HG03135 (cell line): ENCODE measurements at regions not wholly inside any gene's neighbourhood (a gene's known extent, or its start where the extent isn't known, plus 50 kb on each side); places are given as distances from the start of the nearest gene placed in this dataset.
"Not testable (repeated sequence)": the region's sequence is repeated elsewhere in the genome, so short reads cannot be mapped to it uniquely, and the experiment has no call there.

ENCODE experiments used
- ATAC-seq: cut with Tn5 transposase; IDR thresholded peaks from one replicate; pipeline ENCODE4 v1.9.1; 2021; ENCODE audit warnings: mild to moderate bottlenecking, moderate library complexity; ENCODE audit not compliant: unreplicated experiment

DNA sequence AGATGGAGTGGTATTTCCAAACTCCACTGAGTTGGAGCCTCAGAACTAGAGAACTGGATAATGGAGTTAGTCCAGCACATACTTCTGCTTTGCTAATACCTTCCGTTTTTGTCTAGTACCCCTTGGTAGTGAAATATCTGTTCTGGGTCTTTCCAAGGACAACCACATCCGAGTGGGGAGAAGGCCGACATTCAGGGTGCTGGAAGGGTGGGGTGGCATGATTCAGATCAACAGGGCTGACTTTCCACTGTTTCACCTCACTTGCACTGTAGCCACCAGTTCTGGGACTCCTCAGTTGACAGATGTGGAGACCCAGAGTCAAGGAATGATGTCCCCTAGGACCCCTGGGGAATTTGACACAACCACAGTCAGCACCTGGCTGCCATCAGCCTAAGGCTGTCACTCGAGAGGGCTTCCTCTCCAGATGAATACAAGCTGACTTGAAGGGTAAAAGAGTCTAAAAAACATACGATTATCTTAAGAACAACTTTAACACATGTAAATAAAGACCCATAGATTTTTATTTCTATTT is 84.8 kb upstream of the HNF1B start:
- ATAC-seq: no peak

DNA sequence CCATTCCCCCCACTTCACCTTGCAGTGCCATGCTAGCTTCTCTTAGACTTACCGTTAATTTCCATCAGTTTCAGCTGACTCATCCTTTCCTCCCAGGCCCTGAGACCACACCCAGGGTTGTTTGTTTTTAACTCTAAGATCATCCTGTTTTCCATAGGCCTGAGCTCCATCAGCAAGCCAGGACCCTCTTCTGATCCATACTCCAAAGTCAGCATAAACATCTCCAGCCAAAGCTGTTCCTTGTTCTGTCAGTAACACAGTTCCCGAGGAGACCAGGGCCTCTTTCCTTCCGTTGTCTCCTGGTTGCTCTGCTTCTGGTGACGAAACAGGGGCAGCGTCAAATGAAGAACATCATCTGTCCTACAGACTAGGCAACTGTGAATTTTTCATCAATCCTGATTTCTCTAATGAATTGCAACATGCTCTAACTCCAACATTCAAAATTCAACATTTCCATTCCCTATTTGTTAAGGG is 83.8 kb upstream of the HNF1B start:
- no peak for ATAC-seq

DNA sequence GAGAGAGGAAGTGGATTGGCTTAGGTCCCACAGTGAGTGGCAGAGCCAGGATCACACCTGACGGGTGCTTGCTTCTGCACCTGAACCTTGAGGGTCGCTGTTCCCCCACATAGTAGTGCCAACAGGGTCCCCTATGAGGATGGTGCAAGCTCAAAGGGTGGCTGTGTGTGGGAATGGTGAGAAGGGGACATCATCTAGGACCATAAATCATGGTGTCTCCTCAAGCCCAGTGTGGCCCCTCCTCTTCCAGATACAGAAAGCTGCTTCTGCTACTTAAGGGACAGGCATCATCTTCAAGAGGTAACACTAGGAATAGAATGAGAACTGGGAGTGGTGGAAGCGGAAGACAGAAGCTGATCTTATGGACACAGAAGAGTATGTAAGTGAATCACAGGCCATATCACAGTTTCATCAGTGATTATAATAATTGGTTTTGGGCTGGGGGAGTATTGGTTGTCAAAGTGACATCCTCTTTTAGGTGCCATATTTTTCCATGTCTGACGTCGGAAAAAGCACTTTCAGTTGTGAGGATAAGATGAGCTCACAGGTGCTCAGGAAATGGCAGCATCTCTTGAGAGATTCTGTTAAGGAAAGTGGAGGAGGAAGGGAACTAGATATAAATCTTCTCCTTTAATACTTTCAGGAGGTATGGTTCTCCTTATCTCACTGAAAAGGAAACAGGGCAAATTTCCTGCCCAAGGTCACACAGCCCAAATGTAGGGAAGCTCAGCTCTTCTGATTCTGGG is 83.2 kb upstream of the HNF1B start:
- no peak for ATAC-seq

DNA sequence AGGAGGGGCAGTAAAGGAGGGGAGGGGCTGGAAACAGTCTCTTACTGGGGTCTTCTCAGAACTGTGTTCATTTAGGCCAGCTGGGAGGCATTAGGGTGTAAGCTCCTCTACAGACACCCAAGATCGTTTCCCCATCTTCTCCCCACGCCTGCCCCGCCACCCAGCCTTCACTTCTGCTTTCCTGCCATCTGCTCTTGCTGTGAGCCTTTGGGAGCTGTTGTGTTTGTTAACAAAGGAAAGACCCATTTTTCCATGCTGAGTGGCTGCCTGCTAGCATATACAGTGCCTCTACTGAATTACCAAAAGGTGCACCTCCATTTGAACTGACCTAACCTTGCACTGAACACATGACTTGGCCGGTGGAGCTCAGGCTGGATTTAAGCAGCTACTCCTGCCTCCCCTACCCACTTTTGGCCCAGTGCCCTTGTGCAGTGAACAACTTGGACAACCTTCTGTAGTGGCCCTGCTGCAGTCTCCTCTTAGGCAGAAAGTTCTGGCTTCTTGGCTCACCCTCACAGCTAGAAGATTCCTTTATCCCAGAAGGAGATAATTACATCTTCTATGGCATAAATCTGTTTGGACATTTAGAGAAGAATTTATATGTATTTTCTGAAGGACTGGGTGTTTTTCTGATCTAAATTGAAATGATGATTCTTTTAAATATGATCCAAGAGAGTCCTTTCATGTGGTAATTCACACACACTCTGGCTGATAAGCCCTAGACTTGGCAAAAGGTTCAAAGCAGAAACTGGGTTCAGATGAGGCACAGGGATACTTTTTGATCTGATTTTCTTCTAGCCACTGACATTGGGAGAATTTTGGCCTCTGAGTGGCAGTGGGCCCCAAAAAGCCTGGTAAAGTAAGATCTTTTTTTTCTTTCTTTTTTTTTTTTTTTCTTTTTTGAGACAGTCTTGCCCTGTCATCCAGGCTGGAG is 81.9 kb upstream of the HNF1B start:
- ATAC-seq: no peak

DNA sequence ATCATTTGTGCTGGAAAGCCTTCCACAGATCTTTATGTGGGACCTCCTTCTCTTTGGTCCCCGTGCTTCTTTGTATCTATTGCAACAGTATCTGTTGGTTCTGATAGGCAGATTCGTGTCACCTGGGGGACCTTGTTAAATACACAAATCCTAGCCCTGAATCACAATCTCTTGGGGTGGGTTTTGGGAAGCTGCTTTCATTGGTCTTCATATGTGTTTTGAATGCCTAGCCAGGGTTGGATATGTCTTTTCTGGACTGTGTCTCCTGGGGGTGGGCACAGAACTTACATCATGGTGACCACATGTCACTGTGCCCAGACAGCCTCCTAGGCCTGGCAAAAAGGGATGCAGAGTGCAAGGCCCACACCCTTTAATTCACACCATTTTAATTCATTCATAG is 81.0 kb upstream of the HNF1B start:
- no peak for ATAC-seq

DNA sequence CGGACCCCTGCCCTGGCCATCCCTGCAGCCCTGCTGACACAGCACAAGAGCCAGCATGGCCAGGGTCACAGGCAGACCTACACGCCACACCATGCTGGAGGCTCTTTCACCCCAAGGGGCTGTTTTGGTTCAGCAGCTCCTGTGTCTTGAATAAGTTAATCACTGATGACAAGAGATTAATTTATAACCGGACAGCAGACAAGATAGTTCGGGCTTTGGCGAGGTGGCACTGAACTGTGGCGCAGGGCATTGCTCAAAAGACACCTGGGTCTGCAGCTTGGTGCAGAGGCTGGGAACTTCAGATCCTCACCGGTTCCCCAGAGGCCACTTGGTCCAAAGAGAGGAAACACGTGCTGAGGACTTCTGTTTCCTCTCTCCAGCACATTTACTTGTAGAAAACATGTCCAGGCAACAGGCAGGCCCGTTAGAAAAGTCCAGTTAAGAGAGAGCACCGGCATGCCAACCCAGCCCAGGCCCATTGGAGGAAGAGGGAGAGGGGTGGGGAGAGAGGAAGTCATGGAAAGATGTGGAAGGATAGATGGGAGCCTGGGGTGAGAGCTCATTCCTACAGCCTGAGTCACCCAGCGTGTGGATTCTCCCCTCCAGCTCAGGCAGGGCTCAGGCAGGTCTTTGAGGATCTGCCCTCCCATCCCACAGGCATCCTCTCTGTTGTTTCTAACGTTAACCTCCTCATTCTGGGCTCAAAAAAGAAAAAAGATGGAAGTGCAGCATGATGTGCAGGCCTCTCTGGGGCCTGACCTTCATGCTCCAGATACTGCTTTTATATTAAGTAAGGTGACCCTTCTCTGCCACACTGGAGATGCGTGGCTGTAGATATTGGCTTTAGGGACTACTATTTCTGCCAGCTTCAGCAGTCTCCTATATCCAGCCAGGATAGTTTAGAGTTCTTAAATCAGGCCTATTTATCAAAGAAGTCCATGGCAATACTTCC is 80.0 kb upstream of the HNF1B start:
- peak; percentile 43 for ATAC-seq

DNA sequence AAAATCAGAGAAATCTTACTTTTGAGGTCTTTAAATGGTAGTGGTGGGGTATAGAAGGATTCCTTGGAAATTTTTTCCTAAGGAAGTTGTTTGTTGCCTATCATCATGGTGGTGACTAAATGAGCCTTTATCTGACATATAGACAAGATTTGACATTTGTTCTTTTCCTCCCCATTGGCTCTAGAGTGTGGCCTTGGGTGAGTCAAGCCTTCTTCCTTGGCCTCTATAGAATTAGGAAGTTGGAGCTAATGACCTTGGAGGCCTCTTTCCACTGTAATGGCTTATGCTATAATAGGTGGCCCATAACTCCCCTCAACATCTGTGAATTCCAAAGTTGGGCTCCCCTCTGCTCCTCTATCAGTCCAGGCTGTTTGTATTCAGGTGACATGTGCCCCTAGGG is 79.1 kb upstream of the HNF1B start:
- no peak for ATAC-seq

DNA sequence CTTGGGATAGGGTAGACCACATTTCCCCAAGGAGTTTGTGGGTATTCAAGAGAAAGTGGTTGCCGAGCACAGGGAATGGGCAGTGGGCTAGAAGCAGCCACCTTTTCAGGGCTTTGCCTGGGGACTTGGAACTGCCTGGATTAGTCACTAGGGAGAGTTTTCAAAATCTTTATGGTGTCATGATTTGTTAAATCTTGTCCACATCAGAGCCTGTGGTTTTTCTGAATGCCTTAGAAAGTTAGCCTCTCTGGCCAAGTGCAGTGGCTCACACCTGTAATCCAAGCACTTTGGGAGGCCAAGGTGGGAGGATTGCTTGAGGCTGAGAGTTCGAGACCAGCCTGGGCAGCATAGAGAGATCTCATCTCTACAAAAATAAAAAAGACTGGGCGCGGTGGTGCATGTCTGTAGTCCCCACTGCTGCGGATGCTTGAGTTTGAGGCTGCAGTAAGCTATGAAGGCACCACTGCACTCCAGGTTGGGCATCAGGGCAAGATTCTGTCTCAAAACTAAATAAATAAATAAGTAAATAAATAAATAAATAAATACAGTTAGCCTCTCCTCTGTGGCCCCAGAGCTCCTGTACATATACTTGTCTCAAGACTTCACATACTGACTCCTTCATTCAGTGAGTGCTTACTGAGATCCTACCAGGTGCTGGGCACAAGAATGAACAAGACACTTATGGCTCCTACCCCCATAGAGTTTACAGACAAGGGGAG is 76.3 kb upstream of the HNF1B start:
- ATAC-seq: no peak

DNA sequence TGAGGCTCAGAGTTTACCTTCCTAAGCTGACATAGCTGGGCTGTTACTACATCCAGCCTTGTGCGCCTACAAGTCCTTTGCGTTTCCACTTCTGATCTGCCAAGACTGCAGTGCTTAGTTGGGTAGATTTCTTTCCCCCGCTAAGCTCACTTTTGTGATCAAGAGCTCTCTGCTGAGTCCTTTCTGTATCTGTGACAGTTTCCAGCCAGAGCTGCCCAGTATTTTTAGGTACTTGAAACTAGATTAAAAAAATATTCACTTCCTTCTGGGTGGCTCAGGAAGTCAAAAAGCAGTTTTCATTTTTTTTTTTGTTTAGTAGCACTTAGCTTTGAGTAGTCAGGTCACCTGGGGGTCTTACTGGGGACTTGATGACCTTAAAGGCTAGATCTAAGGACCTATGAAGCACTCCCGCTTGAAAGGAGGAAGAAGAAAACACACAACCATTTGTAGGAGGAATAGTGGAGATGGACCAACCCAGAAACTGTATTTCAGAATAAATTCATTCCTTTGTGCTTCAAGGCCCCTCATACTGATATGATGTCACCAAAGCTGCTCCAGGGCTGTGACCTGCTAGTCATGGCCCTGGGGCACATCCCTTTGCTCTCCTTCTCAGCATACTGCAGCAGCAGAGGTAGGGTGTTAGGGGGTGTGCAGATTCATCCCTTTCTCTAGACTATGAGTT is 75.6 kb upstream of the HNF1B start:
- no peak for ATAC-seq

DNA sequence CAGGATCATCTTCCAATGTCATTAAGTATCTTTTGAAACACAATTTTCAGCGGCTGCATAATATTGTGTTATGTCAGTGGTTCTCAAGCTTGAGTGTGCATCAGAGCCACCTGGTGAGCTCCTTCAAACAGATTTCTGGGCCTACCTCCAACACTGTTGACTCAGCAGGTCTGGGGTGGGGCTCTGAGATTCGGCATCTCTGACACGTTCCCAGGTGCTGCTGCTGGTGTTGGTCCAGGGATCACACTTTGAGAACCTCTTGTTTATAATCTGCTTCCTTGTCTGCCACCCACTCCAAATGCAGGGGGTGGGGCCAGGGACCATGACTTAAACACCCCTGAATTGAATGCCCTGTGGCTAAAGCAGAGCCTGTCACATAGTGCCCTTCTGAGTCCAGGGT is 73.8 kb upstream of the HNF1B start:
- ATAC-seq: no peak

DNA sequence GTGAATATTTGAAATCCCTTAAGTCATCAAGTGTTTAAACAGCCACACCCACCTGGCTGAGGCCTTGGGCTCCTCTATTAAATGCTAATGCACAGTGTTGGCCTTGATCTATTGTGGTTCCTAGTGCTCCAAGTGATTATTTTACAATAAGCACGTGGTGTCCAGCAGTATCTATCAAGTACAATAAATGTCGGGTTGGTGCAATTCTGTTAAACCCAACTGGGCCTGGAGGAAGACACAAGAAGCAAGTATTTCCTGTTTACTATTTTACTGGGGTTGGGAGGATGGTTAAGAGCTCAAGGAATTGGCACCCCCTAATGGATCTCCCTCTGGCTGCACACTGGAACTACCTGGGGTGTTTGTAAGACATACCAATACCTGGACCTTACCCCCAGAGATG is 72.1 kb upstream of the HNF1B start:
- ATAC-seq: no peak

DNA sequence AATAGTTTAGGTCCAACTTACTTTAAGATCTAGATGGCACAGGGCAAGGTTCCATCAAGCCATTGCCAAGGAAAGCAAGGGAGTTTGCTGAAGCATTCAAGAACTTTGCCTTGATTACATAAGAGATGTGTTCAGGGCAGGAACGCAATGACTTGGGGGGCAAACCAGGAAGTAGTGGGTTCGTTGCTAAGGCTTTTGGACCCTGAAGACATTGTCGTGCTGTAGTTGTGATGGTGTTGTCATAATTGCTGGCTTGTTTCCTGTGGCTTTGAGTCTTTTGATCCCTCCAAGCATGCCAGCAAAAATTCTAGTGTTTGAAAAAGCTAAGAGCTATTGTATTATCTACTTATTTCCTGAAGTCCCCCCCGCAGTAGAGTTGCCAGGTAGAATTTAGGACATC is 70.7 kb upstream of the HNF1B start:
- no peak for ATAC-seq

DNA sequence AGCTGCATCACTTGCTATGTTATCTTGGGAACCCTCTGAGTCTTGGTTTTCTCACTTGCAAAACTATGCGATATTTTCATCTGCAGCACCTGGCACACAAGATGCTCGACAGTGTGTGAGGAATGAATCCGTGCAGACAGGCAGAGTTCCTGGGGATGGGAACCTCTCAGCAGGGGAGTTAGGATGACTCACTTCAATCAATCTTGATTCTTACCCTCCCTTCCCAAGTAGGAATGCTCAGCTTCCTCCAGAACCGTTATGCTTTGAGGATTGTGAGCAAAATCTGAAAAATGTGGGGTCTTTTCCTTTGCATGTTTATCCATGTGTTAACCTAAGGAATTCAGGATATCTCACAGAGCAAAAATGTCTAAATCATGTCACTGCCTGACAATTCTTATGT is 68.9 kb upstream of the HNF1B start:
- no peak for ATAC-seq

DNA sequence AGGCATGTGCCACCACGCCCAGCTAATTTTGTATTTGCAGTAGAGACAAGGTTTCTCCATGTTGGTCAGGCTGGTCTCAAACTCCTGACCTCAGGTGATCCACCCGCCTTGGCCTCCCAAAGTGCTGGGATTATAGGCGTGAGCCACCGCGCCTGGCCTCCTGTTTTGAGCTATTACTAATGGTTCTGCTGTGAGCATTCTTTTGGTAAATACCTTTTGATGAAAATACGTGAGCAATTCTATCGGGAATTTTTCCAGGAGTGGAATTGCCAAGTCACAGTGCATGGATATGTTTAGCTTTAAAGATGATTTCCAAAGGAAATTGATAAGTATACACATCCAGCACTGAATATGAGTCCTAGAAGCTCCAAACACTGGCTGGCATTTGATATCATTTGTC is 64.0 kb upstream of the HNF1B start:
- not testable (repeated sequence) for ATAC-seq

DNA sequence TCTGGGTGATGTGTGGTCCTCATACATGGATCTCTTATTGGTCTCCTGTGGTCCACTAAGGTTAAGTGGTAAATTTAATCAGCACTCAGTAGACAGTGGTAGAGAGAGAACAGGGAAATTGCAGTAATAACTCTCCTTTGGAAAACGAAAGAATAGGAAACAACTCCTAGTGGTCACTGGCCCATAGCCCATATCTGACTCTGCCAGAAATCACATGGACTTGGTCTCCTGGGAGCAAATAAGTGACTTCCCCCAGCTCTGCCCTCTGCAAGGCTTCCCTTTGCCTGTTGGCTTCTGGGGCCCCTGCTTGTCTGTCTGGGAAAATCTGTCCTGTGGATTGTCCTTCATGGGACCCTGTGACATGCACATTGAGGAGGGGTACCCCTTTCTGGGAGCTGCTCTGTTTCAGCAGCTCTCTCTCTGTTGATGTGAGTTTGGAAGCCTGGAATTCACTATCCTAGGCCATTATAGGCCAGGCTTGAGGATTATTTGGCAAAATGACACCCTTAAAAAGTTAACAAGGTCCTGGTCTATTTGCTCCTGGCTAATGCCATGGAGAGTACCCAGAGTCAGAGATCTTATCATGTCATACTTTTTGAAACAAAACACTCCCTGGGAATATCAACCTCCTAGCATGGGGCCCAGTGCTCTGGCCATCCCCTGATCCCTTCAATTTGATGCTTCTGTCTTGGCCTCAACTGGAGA is 58.0 kb upstream of the HNF1B start:
- ATAC-seq: no peak

DNA sequence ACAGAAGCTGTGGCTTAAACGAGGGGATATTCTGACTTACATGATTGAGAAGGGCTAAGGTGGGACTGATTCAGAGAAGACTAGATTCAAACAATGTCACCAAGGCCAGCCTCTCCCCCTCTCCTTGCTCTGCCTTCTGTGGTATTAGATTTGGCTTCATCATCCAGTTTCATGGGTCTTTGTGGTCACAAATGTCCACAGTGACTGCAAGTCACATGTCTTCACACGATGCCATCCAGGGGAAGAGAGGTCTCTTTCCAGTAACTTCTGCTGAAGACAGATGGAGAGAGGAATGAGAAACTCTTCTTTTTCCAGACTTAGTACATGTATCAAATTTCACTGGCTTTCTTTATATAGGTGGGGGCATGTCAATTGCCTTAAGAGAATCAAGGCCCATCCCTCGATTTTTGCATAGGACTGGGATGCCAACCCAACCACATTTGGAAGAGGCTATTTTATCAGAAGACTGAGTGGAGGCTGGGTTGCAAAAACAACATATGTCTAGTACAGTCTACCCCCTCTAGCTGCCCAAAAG is 57.3 kb upstream of the HNF1B start:
- no peak for ATAC-seq

DNA sequence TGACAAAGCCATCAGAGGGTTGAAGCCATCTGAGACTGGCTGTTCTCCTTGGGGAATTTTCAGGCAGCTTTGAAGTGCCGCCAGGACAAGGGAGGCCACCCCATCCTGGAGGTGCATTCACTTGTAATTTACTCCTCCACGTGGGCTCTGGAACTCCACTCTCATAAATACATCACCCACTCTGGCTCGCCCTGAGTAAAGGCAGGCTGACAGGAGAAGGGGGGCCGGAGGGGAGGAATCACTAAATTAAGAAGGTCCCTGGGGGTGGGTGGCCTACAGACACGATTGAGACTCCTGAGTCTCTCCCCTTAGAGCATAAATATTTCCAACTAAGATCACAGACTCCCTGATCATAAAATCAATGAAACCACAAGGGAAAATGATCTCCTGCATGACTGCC is 56.3 kb upstream of the HNF1B start:
- ATAC-seq: no peak

DNA sequence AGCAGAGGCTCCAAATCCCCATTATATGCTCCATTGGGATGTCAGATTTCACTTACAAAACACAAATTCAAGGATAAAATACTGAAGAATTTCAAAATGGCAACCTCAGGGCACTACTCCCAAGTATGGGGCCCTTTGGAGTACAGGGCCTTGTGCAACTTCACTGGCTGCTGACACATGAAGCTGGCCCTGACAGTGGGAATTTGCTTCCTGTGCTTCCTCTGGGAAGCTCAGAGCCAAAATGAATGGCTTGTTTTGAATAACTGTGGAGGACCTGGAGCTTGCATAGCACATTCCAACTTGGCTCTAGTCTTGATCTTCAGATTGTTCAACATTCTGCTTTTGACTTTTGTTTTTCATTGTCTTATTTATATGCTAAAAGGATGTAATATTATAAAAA is 52.3 kb upstream of the HNF1B start:
- ATAC-seq: no peak

DNA sequence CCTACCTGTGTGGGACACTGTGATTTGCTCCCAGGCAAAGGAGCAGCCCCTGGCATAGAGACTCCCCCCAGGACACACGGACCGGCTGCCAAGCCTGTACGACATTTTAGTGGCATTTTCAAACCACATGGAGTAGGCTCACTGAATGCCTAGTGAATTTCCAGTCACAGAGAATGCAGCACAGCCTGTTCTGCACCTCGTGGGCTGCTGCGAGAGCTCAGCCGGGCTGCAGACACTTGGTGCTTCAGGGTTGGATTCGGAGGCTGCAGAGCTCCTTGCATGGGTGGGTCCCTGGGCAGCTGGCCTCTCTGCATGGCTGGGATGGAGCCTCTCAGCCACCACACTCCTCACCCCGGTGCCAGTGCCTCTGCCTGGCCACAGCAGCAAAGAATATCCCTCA is 51.2 kb upstream of the HNF1B start:
- ATAC-seq: no peak
